Activated naive CD4-positive, alpha-beta T cell treated with anti-CD3 and anti-CD28 coated beads, Interleukin-2, amount 10 ng/mL, durations not matched to agents 7 days and 5 days (primary cell): ENCODE measurements at regions not wholly inside any gene's neighbourhood (a gene's known extent, or its start where the extent isn't known, plus 50 kb on each side); places are given as distances from the start of the nearest gene placed in this dataset.

Experiments
- CTCF ChIA-PET: fragments of 350-600 bp; sonication (Branson Sonifier 250); formaldehyde crosslinking; loops from one replicate; lab custom pipeline; 2021; ENCODE audit warnings: antibody characterized with exemption; lab: Charles Lee
- DNase-seq: peaks from one replicate; pipeline ENCODE4 v3.0.0-alpha.2; 2020
- H3K27ac Mint-ChIP-seq: one replicate; pipeline ENCODE4 v1.8.0; 2021; ENCODE audit warnings: mild to moderate bottlenecking, moderate library complexity, mixed read lengths
- H3K27me3 Mint-ChIP-seq: one replicate; pipeline ENCODE4 v1.8.0; 2021; ENCODE audit warnings: mild to moderate bottlenecking, mixed read lengths
- H3K36me3 Mint-ChIP-seq: one replicate; pipeline ENCODE4 v1.8.0; 2021; ENCODE audit warnings: mixed read lengths
- H3K4me1 Mint-ChIP-seq: one replicate; pipeline ENCODE4 v1.8.0; 2021; ENCODE audit warnings: mixed read lengths
- H3K4me3 Mint-ChIP-seq: one replicate; pipeline ENCODE4 v1.8.0; 2021; ENCODE audit warnings: mild to moderate bottlenecking, moderate library complexity, mixed read lengths
- H3K9me3 Mint-ChIP-seq: one replicate; pipeline ENCODE4 v1.8.0; 2021; ENCODE audit warnings: mixed read lengths

GRCh38 chr11:29353833-29354232 lies 663.0 kb downstream of the KCNA4 start:
- no peaks in the 10 kb centered on the region for H3K4me1 Mint-ChIP-seq
- DNase-seq: no peak
- H3K27ac Mint-ChIP-seq: no peak overlapping the region
- H3K9me3 Mint-ChIP-seq: peaks cover 1% of the 10 kb centered on the region
- no peaks in the 10 kb centered on the region for H3K27me3 Mint-ChIP-seq
- CTCF ChIA-PET: interaction anchor here (1.4 kb wide), 1 partner anchor 11 kb away, joined by 3 read pairs; no protein-coding TSS in a partner anchor
- no peak overlapping the region for H3K4me3 Mint-ChIP-seq
- H3K36me3 Mint-ChIP-seq: no peaks in the 10 kb centered on the region

DNA sequence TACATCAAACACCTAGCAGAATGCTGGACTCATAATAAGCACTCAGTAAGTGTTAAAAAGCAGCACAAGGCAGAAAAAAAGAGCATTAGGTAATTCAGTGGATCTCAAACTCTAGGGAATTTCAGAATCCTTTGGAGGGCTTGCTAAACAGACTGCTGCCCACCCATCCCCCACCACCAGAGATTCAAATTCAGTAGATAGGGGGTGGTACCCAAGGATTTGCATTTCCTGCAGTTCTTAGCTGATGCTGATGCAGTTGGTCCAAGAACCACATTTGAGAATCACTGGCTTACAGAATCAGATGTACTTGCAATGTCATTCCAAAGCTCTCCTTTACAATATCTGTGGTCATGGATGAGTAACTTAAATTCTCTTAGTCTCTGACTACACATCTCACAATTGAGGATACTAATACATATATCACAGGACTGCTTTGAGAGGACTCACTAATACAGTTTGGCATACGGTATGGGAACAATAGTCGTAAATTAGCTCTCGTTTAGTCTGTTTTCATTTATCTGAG lies 664.5 kb downstream of the KCNA4 start:
- Mint-ChIP-seq H3K27ac (no peak overlapping the region), H3K9me3 (peaks cover 1% of the 10 kb centered on the region), H3K4me1 (no peaks in the 10 kb centered on the region), H3K4me3 (no peak overlapping the region), H3K36me3 (no peaks in the 10 kb centered on the region), H3K27me3 (no peaks in the 10 kb centered on the region)
- DNase-seq: no peak
- CTCF ChIA-PET: interaction anchor here (1.4 kb wide), 1 partner anchor 9 kb away, joined by 3 read pairs; no protein-coding TSS in a partner anchor

- H3K9me3 Mint-ChIP-seq: peaks cover 1% of the 10 kb centered on the region
These were observed 665.4 kb downstream of the KCNA4 start for GRCh38 chr11:29351301-29351873.

DNA sequence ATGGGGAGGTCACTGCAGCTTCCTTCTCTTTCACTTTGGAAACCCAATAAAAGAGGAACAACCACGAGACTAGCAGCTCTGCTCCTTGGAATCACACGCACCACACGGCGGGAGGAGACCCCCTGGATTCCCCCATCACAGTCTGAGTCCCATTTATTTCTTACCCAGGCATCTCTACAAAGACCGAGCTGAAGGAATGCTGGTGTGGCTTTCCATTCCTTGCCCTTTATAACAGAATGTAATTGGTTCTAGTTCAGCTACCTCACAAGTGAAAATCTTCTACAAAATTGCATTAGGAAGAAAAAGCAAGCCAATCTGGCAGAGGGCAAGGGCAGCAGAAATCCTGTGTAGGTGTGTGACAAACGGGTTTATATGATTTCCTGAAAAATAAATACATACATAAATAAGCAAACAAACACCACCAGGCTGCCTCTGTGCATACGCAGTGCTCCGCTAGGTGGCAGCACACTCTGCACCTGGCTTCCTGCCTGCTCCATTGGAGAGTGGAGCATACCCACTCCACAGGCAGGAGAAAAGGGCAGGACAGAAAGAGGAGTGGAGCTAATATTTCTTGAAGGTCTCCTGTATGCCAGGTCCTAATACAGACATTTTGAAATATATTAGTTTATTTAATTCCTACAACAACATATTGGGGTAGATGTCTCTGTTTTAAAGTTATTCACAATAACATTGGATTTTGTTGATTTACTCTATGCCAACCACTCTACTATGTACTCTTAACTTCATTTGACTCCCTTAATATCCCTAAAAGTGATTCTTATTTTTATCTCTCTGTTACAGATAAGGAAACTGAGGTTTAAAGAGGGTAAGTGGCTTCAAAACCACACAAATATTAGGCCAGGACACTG lies 673.1 kb downstream of the KCNA4 start:
- Mint-ChIP-seq H3K36me3 (no peaks in the 10 kb centered on the region), H3K4me1 (no peaks in the 10 kb centered on the region), H3K27ac (no peak overlapping the region), H3K4me3 (no peak overlapping the region), H3K27me3 (no peaks in the 10 kb centered on the region), H3K9me3 (no peaks in the 10 kb centered on the region)
- CTCF ChIA-PET: interaction anchor here (0.9 to 1.3 kb wide), 4 partner anchors 9 to 18 kb away, joined by 3 to 6 read pairs (median 3); no protein-coding TSS in a partner anchor
- DNase-seq: peak; percentile 41

More at GRCh38 chr11:29351301-29351873, 665.4 kb downstream of the KCNA4 start:
- H3K27me3 Mint-ChIP-seq: no peaks in the 10 kb centered on the region
- no peaks in the 10 kb centered on the region for H3K36me3 Mint-ChIP-seq
- CTCF ChIA-PET: no interaction called here
- no peak overlapping the region for H3K4me3 Mint-ChIP-seq
- DNase-seq: no peak
- no peaks in the 10 kb centered on the region for H3K4me1 Mint-ChIP-seq
- H3K27ac Mint-ChIP-seq: no peak overlapping the region

DNA sequence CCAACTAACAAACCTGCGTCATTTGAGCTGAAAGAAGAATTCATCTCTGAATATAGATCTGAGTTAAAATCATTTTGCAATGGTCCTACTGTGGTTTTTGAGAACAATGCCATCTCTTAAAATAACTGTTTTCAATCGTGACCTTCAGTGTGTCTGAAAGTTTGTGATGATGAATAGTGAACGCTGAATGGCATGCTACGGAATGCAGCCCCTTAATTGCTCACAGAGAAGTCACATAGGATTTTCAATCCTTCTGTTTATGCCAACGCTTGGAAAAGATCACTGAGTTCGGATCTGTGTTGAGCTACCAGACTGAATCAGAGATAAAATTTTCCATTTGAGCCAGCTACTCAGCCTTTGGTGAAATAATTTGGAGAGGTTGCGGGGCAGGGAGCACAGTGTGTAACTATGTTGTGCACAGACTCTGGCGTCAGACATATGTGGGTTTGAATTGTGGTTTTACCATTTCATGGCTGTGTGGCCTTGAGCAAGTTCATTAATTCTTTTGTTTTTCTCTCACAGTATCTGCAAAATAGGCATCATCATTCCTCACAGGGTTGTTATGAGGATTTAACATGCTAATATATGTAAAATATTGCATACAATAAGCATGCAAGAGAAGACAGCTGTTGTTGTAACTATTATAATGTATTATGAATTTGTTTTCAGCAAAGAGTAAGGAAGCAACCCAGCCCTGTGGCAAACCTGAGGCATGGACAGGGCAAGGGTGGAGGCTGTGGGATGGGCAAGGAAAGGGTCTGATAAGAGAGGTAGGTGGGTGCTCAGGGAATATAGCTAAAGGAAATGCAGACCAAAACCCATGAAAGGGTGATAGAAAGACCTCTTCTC lies 679.9 kb downstream of the KCNA4 start:
- no peak for DNase-seq
- no peaks in the 10 kb centered on the region for H3K9me3 Mint-ChIP-seq
- CTCF ChIA-PET: interaction anchor here (1.4 kb wide), 1 partner anchor 1638 kb away, joined by 3 read pairs; no protein-coding TSS in a partner anchor
- no peaks in the 10 kb centered on the region for H3K27me3 Mint-ChIP-seq
- no peaks in the 10 kb centered on the region for H3K36me3 Mint-ChIP-seq
- no peak overlapping the region for H3K27ac Mint-ChIP-seq
- H3K4me3 Mint-ChIP-seq: no peak overlapping the region
- no peaks in the 10 kb centered on the region for H3K4me1 Mint-ChIP-seq

DNA sequence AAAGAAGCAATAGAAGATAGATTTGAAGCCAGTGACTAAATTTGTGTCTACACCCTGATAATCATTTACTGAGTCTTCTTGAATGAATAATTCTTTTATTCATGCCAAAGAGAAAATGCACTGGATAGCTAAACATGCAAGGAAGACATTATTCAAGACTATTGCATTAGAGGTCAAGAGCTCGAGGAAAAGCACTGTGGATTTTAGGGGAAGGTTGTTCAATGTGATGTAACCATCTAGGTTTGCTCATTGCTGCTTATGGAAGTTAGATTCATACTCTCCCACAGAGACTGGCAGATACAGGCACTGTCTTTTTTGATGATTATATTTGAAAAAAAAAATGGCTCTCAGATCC lies 682.1 kb downstream of the KCNA4 start:
- Mint-ChIP-seq H3K27ac (no peak overlapping the region), H3K4me1 (no peaks in the 10 kb centered on the region), H3K27me3 (no peaks in the 10 kb centered on the region), H3K4me3 (no peak overlapping the region), H3K9me3 (no peaks in the 10 kb centered on the region), H3K36me3 (no peaks in the 10 kb centered on the region)
- CTCF ChIA-PET: interaction anchor here (0.7 to 2.1 kb wide), 2 partner anchors 9 to 11 kb away, joined by 3 to 6 read pairs; no protein-coding TSS in a partner anchor
- no peak for DNase-seq

DNA sequence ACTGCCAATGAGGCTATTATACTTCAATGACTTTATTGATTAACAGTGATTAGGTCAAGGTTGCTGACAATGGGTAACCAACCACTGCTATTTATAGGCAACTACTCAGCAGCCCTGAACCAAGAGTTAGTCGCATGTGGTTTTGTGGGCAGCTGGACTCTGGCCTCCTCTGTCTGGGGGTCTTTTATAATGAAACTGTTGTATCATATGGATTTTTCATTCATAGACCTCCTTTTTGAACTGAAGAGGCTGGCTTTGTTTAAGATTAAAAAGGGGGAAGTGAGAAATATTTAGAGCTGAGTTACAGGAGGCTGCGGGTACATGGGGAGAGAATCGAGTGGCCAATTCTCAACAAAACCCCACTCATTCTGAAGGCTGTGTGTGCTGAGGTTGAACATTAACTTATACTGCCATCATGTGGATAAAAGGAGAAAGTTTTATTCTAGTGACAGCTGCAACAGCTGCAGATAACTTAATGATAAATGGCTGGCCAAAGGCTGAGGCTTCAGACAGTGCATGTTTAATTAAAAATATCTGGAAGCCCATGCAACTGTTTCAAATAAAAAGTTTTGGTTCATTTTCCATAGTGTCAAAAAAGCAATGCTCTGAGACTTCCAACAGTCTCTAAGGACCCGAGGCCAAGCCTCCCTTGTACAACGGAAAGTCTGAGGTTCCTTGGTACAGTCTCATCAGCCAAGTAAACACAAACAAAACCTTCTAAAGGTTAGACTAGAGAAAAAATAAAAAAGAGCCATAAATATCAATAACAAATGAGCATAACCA lies 682.6 kb downstream of the KCNA4 start:
- Mint-ChIP-seq H3K36me3 (no peaks in the 10 kb centered on the region), H3K4me1 (no peaks in the 10 kb centered on the region), H3K9me3 (no peaks in the 10 kb centered on the region), H3K4me3 (no peak overlapping the region), H3K27ac (no peak overlapping the region), H3K27me3 (no peaks in the 10 kb centered on the region)
- DNase-seq: no peak
- CTCF ChIA-PET: interaction anchor here (0.7 to 2.1 kb wide), 2 partner anchors 9 to 11 kb away, joined by 3 to 6 read pairs; no protein-coding TSS in a partner anchor

GRCh38 chr11:29331451-29332010 lies 685.3 kb downstream of the KCNA4 start:
- Mint-ChIP-seq H3K4me1 (no peaks in the 10 kb centered on the region), H3K9me3 (no peaks in the 10 kb centered on the region), H3K36me3 (no peaks in the 10 kb centered on the region), H3K4me3 (no peak overlapping the region), H3K27me3 (no peaks in the 10 kb centered on the region), H3K27ac (no peak overlapping the region)
- CTCF ChIA-PET: no interaction called here
- DNase-seq: no peak

DNA sequence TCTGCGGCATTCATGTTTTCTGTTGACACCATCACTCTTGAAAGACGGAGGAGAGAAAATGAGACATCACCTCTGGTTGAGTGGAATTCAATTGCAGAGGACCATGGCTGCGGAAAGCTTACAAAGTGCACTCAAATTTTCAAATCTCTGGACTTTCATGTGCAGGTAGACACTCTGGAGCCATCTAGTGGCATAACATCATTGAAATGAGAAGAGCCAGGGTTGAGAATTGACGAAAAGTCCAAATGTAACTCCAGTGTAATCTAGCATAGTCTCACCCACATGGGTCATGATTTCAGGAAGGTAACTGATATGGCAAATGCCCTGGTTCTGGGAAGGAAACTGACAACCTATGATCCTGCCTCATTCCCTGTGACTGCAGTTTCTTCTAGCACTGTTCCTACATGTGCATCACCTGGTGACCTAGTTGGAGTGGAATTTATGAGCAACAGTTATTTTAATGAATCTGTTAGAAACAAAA lies 687.8 kb downstream of the KCNA4 start:
- H3K4me1 Mint-ChIP-seq: no peaks in the 10 kb centered on the region
- H3K4me3 Mint-ChIP-seq: no peak overlapping the region
- CTCF ChIA-PET: interaction anchor here (1.3 to 1.6 kb wide), 2 partner anchors 14 to 1629 kb away, joined by 3 to 5 read pairs; no protein-coding TSS in a partner anchor
- H3K27ac Mint-ChIP-seq: no peak overlapping the region
- H3K36me3 Mint-ChIP-seq: no peaks in the 10 kb centered on the region
- no peaks in the 10 kb centered on the region for H3K27me3 Mint-ChIP-seq
- H3K9me3 Mint-ChIP-seq: no peaks in the 10 kb centered on the region
- DNase-seq: no peak

- Mint-ChIP-seq H3K36me3 (no peaks in the 10 kb centered on the region), H3K27ac (no peak overlapping the region), H3K4me3 (no peak overlapping the region), H3K4me1 (no peaks in the 10 kb centered on the region), H3K27me3 (no peaks in the 10 kb centered on the region), H3K9me3 (no peaks in the 10 kb centered on the region)
- DNase-seq: no peak
- CTCF ChIA-PET: no interaction called here
These were observed 688.9 kb downstream of the KCNA4 start for GRCh38 chr11:29327891-29328290.

DNA sequence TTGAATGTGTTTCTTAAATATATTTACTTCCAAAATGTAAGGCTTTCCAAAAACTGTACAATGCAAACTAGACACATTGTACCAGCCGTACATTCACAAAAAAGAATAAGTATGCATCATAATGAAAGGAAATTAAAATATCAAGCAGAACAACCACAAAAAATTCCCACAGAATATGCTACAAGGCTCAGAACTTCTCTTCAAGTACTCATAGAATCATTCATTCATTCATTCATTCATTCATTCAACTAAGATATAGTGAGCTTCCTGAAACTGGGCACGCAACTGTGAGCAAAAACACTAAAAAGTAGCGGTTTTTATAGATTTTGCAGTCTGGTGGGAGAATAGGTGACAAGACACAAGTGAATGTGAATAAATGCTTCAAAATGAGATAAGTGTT lies 690.1 kb downstream of the KCNA4 start:
- Mint-ChIP-seq H3K36me3 (no peaks in the 10 kb centered on the region), H3K27ac (no peak overlapping the region), H3K9me3 (no peaks in the 10 kb centered on the region), H3K4me1 (no peaks in the 10 kb centered on the region), H3K4me3 (no peak overlapping the region), H3K27me3 (no peaks in the 10 kb centered on the region)
- CTCF ChIA-PET: no interaction called here
- no peak for DNase-seq

- CTCF ChIA-PET: no interaction called here
- no peaks in the 10 kb centered on the region for H3K4me1 Mint-ChIP-seq
- DNase-seq: no peak
These were observed 692.5 kb downstream of the KCNA4 start for GRCh38 chr11:29324328-29324727.

More at GRCh38 chr11:29324328-29324727, 692.5 kb downstream of the KCNA4 start:
- H3K36me3 Mint-ChIP-seq: no peaks in the 10 kb centered on the region
- no peaks in the 10 kb centered on the region for H3K27me3 Mint-ChIP-seq
- H3K27ac Mint-ChIP-seq: no peak overlapping the region
- no peaks in the 10 kb centered on the region for H3K9me3 Mint-ChIP-seq
- H3K4me3 Mint-ChIP-seq: no peak overlapping the region
